NCI-H460 (cell line): ENCODE measurements at regions not wholly inside any gene's neighbourhood (a gene's known extent, or its start where the extent isn't known, plus 50 kb on each side); places are given as distances from the start of the nearest gene placed in this dataset.

Experiments
- DNase-seq: peaks from one replicate; pipeline ENCODE4 v3.0.0-alpha.2; 2016; ENCODE audit warnings: low read depth; ENCODE audit errors: extremely low read depth

DNA sequence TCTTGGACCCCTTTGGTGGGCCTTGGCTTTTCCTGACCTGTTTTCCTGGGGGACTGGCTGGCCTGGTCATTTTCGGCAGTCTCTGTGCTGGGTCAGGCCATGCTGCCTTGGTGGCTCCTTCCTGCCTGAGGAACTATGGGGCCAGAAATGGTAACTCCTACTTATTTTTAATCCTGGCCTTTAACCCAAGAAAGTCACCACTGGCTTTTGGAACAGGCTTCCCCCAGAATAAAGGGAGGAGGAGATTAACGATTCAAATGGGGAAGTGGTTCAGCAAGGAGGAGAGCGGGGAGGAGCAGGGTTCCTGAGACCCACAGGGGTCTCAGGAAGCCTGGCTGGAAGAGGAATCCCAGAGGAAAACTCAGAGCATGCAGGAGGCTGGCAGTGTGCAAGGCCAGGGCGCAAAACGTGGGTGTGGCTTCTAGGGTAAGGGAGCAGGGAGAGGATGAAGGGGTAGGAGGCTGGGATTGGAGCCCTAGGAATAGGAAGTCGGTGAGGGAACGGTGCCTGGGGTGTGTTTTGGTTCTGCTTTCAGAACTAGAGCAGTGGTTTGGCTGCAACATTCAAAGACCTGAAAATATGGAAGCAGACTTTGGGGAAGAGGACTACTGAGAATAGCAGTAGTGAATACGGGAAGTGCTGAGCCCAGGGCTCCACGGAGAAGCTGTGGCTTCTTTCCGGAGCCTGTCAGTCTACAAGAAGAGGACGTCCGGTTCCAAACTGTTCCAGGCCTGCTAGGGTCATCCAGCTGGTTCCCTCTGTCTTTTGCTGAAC lies 271.1 kb upstream of the KLF4 start:
- DNase-seq: no peak

DNA sequence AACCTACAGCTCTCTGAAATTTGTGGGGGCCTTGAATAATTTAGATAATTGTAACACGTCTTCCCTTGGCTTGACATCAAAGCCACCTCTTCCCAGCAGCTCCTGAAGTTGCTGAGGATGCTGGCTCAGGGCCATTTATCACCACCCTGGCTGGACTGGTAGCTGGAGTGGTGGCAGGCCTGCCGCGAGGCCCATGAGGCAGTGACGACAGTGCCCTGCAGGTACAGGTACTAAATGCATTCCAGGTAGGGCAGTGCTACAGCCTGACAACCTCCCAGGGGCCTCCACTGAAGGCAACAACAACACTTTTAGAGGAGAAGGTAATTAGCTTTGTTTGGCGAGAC lies 270.2 kb upstream of the KLF4 start:
- DNase-seq: no peak

DNA sequence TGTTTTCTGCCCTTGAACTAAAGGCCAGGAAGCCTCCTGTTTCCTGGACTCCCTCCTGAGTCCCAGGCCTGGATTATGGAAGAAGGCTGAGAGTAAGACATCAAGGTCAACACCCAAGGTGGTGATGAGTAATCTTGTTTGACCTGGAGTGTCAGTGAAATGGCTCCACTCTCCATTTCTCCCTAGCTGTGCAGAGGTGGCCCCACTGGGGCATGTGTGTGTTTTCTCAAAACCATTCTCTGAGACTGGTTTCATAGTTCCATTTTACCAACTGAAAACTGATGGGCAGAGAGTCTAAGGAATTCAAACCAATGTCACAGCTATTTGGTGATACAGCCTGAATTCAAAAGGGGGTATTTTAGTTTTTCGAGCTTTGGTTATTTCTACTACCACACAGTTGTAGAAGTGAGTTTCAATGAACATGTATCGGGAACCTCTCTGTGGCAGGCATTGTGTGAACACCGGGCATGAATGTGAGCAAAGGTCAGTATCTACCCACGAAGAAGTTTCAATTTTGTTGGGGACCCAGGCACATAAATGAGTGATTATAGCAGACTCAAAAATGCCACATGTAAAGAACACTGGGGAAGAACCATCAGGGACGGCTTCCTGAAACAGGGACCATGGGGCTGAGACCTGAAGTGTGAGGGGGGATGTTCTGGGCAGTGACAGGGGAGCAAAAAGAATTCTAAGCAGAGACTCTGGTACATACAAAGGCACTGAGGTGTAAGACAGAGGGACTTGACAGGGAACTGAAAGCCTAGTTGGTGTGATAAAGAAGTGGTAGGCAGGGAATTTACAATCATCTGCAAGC lies 269.6 kb upstream of the KLF4 start:
- no peak for DNase-seq

DNA sequence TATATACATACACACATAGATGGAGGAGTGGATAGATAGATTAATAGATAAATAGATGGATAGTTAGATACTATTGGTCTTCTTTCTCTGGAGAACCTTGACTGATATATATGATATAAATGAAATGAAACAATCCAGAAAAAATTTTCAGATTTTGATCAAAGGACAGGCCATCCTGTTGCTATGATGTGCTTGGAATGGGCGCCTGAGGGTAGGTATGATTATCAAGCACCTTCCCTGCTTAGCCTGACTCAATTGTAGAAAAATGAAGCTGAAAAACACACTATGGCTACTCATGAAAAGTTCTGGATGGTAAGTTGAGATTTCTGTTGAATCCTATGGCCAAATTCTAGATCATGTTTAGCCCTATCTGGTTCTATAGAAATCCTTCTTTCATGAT lies 266.5 kb upstream of the KLF4 start:
- DNase-seq: no peak

DNA sequence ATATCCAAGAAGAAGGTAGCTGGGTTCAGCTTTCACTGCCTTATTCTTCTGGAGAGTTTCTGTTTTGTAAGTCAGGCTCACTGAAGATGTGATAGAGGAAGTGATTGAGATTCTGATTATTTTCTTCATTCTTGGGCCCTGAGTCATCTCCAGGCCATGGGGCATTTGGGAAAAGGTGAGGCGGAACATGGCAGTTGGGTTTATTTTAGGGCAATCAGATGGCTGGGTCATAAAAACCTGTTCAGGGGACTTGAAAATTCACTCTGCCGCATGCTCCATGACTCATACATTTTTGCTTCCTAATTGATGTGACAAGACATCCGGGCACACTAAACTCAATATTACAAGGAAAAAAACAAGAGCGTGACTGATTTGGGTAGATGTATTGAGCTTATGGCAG lies 265.7 kb upstream of the KLF4 start:
- DNase-seq: peak; percentile 12

DNA sequence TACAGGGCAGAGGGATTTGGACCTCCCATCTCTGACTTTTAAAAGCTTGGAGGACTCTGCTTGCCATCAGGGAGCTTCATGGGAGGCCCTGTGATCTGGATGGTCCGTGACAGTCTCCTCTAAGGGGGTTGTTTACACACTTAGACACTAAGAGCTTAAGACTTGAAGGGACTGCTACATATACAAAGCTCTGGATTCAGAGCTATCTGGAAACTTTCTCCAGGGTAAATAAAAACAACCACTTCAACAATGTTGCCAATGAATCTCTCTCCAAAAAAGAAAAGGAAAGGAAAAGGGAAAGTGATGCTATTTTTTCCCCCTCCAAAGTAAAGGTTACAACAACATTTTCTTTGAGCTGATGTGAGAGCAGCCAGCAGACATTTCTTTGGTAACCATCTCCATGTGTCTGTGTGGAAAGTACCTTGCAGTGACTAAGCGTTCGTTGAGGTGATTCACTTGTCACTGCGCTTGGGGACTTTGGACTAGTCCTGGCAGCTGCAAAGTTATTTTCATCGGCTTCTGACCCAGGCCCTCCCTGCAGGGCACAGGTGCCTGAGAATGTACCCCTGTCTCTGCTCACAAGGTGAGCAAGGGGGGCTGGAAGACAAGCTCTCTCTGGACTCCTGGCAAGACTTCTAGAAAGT lies 262.1 kb upstream of the KLF4 start:
- DNase-seq: peak; percentile 58

DNA sequence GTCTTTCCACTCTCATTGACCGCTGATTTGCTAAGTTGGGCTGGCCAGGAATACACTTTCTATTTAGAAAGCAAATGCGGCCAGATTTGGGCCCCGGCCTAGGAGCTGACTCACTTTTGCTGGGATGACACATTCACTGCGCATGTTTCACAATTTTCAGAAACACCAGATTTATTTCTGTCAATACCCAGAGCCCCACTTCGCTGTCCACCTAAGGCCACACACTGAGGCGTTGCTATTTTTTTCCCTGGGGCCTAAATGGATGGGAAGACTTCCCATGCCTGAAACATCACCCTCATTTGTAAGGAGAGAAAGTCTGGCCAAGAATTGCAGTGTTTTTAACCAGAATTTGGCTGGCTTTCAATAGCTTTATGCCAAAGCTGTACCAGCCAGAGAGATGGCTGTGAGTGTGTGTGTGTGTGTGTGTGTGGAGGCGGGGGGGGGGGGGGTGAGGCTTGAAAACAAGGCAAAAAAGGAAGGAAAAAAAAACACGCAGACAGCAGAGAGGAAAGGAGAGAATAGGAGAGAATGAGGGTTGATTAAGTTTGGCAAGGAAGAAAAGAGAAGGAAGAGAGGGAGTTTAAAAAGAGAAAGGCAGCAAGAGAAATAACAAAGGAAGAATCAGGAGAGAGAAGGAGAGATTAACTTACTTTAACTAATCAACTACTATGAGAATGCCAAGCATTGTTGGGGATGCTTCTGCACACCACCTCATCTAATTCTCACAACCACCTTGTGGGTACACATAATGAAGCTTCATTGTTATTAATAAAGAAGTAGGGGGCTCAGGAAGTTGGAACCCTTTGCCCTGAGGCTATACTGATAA lies 261.4 kb upstream of the KLF4 start:
- peak; percentile 91 for DNase-seq

DNA sequence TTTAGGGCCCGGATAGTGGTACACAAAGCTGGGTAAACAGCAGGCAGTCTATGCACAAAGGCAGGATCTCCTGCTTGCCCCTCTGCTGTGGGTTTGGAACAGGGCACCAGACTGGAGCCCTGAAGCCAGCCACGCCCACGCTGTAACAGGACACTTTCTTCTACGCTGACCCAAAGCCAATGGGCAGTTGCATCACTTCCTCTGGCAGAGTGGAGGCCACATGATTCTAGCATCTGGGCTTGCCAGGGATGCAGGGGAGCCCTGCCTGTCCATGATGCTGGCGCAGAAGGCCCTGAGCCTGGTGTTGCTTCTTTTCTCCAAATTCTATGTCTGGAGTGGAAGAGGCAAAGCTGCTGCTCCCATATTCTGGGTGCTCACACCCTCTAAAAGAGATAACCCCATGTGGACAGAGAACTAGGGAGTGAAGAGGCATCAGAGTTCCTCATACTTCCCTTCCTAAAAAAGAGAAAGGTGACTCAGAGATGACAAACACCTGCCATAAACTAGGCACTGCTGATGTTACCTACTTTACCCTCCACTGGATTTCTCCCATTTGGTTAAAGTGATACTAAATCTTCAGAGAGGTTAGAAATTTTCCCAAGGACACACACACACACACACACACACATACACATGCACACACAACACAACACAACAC lies 260.3 kb upstream of the KLF4 start:
- DNase-seq: peak; percentile 97

DNA sequence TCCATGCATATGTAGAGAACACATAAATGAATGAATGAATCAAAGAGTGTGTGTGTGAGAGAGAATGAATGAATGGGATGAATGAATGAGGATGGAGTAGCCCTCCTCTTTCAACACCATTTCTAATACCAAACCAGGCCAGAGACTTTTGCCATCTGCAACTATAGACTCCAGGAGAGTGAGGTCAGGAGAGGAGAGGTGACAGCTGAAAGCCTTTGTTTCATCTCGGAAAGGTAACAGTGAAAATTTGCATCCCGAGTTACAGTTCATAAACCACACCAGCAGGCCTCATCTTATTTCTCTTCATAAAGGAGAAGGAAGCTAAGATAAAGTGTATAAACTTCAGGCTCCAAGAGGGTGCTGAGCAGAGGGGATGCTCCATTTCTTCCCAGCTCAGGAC lies 255.3 kb upstream of the KLF4 start:
- DNase-seq: no peak

DNA sequence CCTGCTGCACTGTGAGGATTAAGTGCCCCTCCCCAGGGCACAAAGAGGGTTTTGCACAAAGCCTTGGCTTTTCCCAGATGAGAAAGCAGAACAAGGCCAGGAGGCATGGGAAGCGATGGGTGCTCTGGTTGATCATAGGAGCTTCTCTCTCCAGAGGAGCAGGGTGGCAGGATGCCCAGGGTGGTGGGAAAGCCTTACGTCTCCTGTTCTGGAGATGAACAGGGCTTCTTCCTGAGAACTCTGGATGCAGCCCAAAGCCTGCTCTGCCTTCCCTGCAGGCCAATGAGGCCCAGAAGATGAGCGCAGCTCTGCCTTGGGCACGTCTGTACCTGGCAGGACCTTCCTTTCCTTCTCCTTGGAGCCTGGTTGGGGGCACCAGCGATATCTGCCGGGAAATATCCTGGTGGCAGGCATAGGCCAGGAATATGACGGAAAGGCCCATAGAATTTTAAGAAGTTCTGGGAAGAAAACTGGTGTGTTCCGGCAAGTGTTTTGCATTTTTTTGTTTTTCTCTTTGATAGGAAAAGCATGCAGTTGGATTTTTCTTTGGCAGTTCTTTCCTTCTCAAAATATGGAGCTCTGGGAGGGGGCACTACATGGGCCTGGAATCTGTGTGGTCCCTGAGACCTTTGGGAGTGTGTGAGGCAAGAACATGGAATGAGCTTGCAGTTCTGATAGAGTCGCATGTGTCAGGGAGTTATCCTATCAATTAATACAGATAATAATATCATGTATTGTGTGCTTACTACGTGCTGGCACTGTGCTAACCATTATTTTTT lies 253.2 kb upstream of the KLF4 start:
- DNase-seq: no peak

DNA sequence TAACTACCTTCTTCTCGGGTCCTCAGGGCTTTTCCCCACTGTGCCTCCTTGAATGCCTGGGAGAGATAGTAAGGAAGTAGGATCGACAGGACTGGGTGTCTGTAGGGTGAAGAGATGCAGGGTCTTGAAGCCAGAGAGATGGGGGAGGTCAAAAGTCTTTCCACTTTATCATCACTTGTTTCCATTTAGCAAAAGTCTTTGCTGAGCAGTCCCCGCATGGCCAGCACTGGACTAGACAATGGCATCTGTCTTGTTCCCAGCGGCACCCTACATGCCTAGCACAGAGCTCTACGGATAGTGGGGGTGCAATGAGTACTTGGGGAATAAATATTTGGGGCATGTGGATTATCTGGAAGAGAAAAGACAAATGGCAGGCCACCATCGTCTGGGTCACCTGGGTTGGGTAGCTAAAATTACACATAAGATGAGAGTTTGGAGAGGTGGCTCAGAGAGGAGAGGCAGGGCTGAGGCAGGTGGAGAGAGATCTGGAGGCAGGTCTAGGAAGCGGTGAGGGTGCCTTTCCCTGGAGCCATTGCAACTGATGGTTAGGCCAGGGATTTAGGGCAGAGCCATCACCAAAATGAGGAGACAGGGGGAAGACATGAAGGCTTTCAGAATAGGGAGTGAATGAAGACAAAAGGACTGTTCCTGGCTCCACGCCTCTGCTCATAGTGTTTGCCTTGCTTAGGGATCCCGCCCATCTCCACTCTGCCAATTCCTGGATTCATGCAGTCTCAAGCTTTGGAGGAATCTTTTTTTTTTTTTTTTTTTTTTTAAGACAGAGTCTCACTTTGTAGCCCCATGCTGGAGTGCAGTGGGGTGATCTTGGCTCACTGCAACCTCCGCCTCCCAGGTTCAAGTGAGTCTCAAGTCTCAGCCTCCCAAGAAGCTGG lies 250.8 kb upstream of the KLF4 start:
- no peak for DNase-seq

DNA sequence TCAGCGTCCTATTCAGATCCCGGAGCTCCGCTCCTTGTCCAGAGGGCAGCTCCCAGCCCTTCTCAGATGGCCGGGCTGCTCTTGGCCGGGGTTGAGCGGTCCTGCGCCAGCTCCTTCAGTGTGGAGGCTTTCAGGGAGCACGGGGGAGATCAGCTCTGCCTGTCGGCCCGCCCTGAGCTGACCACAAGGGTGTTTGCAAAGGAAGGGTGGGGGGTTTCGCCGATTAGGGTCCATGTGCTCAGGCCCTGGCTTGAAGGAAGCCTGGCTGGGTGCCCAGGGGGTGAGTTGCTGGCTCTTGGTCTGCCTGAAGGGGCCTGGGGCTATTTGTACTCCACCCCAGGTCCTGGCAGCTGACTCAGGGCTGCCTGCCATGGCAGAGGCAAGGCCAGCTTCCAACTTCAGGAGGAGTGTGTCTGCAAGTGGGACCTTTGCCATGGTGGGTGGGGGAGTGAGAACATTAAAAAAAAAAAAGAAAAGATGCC lies 250.1 kb upstream of the KLF4 start:
- DNase-seq: no peak

DNA sequence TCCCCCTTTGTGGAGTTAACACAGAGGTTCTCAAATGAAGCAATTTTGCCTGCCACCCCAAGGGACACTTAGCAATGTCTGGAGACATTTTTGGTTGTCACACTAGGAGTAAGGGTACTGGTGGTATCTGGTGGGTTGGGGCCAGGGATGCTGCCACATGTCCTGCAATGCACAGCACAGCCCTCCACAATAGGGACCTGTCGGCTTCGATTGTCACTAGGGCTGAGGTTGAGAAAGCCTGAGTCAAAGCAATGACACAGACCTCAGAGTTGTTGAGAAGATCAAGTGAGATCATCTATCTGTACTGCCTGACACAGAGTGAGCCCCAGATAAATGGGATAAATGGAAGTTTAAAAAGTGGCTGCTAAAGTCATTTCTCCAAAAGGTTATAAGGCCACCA lies 249.2 kb upstream of the KLF4 start:
- no peak for DNase-seq

DNA sequence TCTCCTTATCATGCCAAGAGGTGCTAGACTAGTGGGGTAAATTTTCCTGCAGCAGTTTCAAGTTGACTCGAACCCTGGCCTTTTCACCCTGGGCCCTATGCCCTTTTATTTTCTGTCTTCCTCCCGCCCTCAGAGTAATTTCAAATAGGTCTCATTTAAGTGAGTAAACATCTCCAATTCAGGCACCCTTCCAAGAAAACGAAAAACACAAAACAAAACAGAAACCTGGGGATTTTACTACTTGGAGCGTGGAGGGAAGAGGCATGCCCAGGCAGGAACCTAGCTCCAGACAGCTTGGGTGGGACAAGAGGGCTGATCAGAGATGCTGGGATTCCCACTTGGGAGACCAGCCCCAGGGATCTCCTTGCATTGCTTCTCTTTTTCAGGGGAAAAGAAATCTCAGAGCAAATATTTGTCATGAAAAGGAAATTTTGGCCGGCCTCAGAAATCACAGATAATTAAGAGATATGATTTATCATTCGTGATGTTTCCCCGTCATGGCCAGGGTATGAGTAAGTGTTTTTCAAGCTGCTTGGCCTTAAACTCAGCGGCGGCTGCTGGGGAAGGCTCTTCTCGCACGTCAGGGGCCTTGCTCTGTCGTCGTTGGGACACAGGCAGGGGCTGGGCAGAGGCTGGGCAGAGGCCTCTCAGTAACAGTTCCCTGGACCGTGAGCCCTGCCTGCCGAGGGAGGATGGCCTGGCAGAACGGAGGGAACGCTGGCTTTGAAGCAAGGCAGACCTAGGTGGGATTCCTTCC lies 248.6 kb upstream of the KLF4 start:
- peak; percentile 65 for DNase-seq

DNA sequence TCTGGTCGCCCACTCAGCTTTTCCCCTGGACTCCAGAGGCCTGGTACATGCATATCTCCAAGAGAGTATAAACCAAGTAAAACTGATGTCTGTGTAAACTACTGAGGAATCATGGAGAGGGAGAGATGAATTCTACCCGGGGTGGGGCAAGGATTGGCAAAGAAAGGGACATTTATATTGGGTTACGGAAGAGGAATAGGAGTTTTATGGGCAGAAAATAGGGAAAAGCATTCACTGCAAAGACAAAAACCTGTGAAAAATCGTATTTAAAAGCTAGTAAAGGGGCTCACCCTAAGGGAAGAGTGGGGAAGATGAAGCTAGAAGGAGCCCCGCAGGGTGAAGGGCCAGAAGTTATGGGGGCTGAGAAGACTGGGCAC lies 248.0 kb upstream of the KLF4 start:
- DNase-seq: no peak

DNA sequence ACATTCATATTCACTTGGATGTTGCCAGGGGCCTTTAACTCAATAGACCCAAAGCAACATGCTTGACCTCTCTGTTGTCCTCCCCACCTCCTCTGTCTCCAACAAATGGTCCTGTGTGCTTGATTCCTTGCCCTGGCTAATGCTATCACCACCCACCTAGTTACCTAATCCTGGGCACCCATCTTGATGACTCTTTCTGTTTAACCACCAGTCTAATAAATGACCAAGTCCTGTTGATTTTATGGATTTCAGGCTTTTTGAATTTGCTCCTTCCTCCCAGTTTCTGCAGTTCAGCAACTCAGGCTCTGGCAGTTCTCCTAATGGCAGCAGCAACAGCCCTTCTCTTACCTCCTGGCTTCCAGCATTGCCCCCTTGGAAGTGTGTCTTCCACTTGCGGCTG lies 246.3 kb upstream of the KLF4 start:
- DNase-seq: no peak

DNA sequence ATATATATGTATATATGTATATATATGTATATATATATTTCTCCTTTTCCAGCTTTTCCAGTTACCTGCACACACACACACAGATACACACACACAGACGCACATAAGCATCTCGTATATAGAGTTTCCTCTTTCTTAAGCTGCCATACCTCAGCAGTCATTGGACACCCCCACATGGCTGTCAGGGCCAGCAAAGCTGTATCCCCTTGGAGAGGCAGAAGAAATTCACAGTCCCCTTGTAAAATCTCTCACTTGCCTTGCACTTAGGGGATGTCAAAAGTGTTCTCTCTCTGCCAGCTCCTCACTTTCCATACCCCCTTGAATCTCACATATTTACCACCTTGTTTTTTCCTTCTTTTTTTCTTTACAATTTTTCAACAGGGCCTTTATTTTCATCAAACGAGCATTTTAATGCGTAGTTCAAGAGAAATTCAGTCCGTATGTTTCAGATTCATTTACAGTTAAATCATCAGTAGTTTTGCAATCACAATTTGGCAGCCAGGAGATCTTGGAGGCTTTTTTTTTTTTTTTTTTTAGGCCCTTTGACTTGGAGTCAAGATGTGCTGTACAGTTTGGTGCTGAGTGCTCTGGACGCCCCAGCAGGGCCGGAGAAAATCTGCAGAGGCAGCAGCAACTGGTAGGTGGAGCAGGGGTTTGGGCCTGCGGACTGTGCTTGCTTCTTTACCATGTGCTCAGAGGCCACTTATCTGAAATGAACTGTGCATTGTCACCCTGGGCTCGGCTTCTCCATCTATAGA lies 244.9 kb upstream of the KLF4 start:
- DNase-seq: no peak
